Activated T-helper 1 cell treated with anti-CD3 and anti-CD28 coated beads, Interleukin-12 subunit alpha, Interleukin-12 subunit beta, Interleukin-2, Interleukin-4 antibody, amounts not matched to agents 30 ng/mL and 10 ng/mL and 1 ng/mL, durations not matched to agents 14 hours and 24 hours and 36 hours (primary cell): ENCODE measurements at regions not wholly inside any gene's neighbourhood (a gene's known extent, or its start where the extent isn't known, plus 50 kb on each side); places are given as distances from the start of the nearest gene placed in this dataset.
"Not testable (repeated sequence)": the region's sequence is repeated elsewhere in the genome, so short reads cannot be mapped to it uniquely, and the experiment has no call there.

ENCODE experiments used
- DNase-seq: peaks from one replicate; pipeline ENCODE4 v3.0.0; 2021; ENCODE audit warnings: low spot score
- H3K27ac Mint-ChIP-seq: one replicate; pipeline ENCODE4 v1.8.0; 2021; ENCODE audit warnings: mild to moderate bottlenecking, mixed read lengths
- H3K27me3 Mint-ChIP-seq: one replicate; pipeline ENCODE4 v1.8.0; 2022; ENCODE audit warnings: mild to moderate bottlenecking, moderate library complexity, mixed read lengths; ENCODE audit not compliant: insufficient read depth
- H3K36me3 Mint-ChIP-seq: one replicate; pipeline ENCODE4 v1.8.0; 2021; ENCODE audit warnings: low read depth, mixed read lengths
- H3K4me1 Mint-ChIP-seq: one replicate; pipeline ENCODE4 v1.8.0; 2021; ENCODE audit warnings: low read depth, mixed read lengths
- H3K4me3 Mint-ChIP-seq: one replicate; pipeline ENCODE4 v1.8.0; 2021; ENCODE audit warnings: mild to moderate bottlenecking, moderate library complexity, mixed read lengths
- H3K9me3 Mint-ChIP-seq: one replicate; pipeline ENCODE4 v1.8.0; 2021; ENCODE audit warnings: mixed read lengths
- intact Hi-C: fragments of 100-400 bp; cut with micrococcal nuclease; formaldehyde crosslinking; loops from one replicate; pipeline ENCODE4 v1.15.1; 2024

DNA sequence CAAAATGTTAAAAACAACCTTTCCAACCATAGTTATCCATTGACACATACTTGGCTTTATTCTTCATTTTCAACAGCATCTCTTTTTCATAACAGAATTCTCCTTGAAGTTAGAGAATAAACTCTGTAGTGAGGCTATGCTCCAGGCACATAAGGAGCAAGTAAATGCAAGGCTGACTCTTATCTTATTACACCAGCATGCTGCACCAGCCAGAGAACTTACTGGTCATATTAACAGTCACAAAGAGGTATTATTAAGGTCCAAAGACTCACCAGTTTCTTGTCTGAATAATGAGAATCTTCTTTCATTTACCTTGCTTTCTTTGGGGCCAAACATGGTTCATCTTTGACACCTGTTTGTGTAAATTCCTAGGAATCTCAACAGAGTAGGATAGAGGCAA is 71.3 kb upstream of the IVNS1ABP start:
- H3K27ac Mint-ChIP-seq = no peak overlapping the region
- H3K27me3 Mint-ChIP-seq = no peaks in the 10 kb centered on the region
- intact Hi-C loops = no loop called here

DNA sequence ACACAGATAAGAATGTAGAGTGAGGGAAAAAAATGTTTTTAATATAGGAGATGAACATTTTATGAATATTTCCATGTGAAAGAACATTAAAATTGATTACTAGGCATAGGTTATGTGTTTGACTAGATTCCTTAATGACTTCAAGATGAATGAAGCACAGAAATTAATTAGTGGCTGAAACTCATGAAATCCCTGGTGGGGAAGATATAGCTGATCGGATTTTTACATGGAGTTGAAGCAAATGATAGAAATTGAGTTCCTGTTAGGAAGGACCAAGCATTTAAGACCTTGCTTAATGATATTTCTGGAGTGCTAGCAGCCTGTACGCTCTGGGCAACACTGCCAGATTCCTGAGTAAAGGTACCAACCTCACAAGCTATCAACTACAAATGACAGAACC is 68.9 kb upstream of the IVNS1ABP start:
- Mint-ChIP-seq H3K27ac (no peak overlapping the region), H3K4me1 (peaks cover 11% of the 10 kb centered on the region), H3K9me3 (peaks cover 18% of the 10 kb centered on the region), H3K4me3 (no peak overlapping the region), H3K36me3 (peaks cover 14% of the 10 kb centered on the region), H3K27me3 (no peaks in the 10 kb centered on the region)
- DNase-seq = no peak
- intact Hi-C loops = no loop called here

More for the DNA sequence above, 71.3 kb upstream of the IVNS1ABP start:
- Mint-ChIP-seq H3K36me3 (peaks cover 8% of the 10 kb centered on the region), H3K4me3 (no peak overlapping the region), H3K4me1 (peaks cover 11% of the 10 kb centered on the region), H3K9me3 (peaks cover 4% of the 10 kb centered on the region)
- no peak for DNase-seq

DNA sequence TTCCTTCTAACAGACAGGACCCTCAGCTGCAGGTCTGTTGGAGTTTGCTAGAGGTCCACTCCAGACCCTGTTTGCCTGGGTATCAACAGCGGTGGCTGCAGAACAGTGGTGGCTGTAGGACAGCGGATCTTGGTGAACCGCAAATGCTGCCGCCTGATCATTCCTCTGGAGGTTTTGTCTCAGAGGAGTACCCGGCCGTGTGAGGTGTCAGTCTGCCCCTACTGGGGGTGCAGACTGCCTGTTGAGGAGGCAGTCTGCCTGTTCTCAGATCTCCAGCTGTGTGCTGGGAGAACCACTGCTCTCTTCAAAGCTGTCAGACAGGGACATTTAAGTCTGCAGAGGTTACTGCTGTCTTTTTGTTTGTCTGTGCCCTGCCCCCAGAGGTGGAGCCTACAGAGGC is 66.8 kb upstream of the IVNS1ABP start:
- H3K27me3 Mint-ChIP-seq, H3K4me1 Mint-ChIP-seq, H3K27ac Mint-ChIP-seq, intact Hi-C loops, DNase-seq, H3K4me3 Mint-ChIP-seq: not testable (repeated sequence)
- Mint-ChIP-seq H3K36me3 (peaks cover 14% of the 10 kb centered on the region), H3K9me3 (peaks cover 18% of the 10 kb centered on the region)

- peaks cover 10% of the 10 kb centered on the region for H3K36me3 Mint-ChIP-seq
- no peak overlapping the region for H3K27ac Mint-ChIP-seq
- H3K9me3 Mint-ChIP-seq = peaks cover 13% of the 10 kb centered on the region
- no peak for DNase-seq
- H3K27me3 Mint-ChIP-seq = no peaks in the 10 kb centered on the region
- intact Hi-C loops = loop anchor here (2.0 kb wide), 1 partner anchor 61 kb away; the partner anchor contains the start of gene IVNS1ABP
- H3K4me1 Mint-ChIP-seq = peaks cover 19% of the 10 kb centered on the region
- no peak overlapping the region for H3K4me3 Mint-ChIP-seq
Measured at GRCh38 chr1:185377831-185378230, 60.8 kb upstream of the IVNS1ABP start.

DNA sequence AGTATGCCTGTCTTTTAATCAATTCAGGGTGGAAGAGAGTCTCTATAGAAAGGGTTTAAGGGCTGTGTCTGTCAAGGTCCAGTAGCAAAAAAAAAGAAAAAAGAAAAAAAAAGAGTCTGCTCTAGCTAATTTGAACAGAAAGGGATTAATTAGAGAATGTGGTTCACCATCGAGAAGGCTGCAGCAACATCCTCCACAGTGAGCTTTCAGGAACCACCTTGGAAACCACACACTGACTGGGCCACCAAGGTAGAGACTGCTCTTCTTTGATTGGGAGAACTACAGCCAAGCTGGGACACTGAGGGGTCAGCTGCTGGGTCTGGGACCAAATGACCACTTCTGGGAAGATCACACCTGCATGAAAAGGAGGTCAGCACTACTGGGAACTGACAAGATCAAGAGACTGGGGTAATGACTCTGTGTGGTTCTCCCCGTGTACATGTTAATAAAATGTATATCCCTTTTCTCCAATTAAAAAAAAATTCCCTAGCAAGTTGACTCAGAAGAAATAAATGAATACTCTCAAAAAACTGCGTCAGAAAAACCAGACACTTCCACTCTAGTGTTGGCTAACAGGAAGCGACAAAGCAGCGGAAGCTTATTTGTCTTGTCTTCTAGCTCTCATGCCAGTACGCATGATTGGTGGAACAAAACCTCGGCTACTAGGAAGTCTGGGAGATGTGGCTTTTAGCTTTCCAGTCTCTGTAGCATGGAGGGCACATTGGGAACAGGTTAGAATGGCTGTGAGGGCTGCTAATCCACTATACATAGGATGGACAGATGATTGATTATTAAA is 60.0 kb upstream of the IVNS1ABP start:
- Mint-ChIP-seq H3K27ac (no peak overlapping the region), H3K27me3 (no peaks in the 10 kb centered on the region), H3K9me3 (peaks cover 16% of the 10 kb centered on the region), H3K36me3 (peaks cover 10% of the 10 kb centered on the region), H3K4me3 (no peak overlapping the region), H3K4me1 (peaks cover 27% of the 10 kb centered on the region)
- no peak for DNase-seq
- intact Hi-C loops = loop anchor here (2.0 kb wide), 1 partner anchor 60 kb away; the partner anchor contains the start of gene IVNS1ABP

DNA sequence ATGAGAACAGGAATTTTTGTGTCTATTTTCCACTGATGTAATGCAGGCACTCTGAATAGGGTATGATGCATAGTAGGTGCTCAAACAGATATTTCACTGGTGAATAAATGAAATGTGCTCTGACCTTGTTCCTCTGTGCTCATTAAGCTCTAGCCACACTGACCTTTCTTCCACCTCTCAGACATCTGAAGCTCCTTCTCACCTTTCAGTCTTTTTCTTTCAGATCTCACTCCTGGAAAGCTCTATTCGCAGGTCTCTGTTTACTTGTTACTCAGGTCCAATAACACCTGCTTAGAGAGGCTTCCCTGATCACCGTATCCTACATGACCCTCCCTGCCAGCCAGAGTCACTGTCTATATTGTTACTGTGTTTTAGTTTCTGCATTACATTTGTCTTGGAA is 59.2 kb upstream of the IVNS1ABP start:
- intact Hi-C loops = loop anchor here (2.0 kb wide), 1 partner anchor 59 kb away; the partner anchor contains the start of gene IVNS1ABP

DNA sequence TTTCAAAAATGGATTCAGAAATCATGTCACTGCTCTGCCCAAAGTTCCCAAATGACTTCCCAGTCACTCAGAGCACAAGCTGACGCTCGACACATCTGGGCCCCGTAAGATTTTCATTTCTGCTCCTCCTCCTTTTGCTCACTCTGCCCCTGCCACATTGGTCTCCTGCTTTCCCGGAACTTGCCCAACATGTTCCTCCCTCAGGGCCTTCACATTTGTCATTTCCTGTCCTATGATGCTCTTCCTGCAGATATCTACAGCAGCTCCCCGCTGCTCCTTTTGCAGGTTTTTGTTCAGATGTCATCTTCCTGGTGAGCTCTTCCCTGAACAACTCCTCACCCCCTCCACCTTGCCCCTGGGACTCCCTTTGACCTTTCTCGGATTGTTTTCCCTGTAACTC is 58.5 kb upstream of the IVNS1ABP start:
- H3K4me3 Mint-ChIP-seq = no peak overlapping the region
- no peak overlapping the region for H3K27ac Mint-ChIP-seq
- intact Hi-C loops = no loop called here
- H3K4me1 Mint-ChIP-seq = peaks cover 27% of the 10 kb centered on the region
- no peak for DNase-seq
- peaks cover 7% of the 10 kb centered on the region for H3K9me3 Mint-ChIP-seq
- H3K36me3 Mint-ChIP-seq = peaks cover 3% of the 10 kb centered on the region
- H3K27me3 Mint-ChIP-seq = no peaks in the 10 kb centered on the region

More for the DNA sequence above, 59.2 kb upstream of the IVNS1ABP start:
- peaks cover 3% of the 10 kb centered on the region for H3K36me3 Mint-ChIP-seq
- no peak overlapping the region for H3K4me3 Mint-ChIP-seq
- DNase-seq = no peak
- H3K27ac Mint-ChIP-seq = no peak overlapping the region
- H3K27me3 Mint-ChIP-seq = no peaks in the 10 kb centered on the region
- peaks cover 27% of the 10 kb centered on the region for H3K4me1 Mint-ChIP-seq
- peaks cover 9% of the 10 kb centered on the region for H3K9me3 Mint-ChIP-seq

GRCh38 chr1:185373813-185374529 is 56.9 kb upstream of the IVNS1ABP start:
- Mint-ChIP-seq H3K27ac (peak overlapping the region; percentile 71), H3K9me3 (peaks cover 7% of the 10 kb centered on the region), H3K4me3 (no peak overlapping the region), H3K4me1 (peaks cover 35% of the 10 kb centered on the region), H3K27me3 (no peaks in the 10 kb centered on the region), H3K36me3 (peaks cover 5% of the 10 kb centered on the region)
- no peak for DNase-seq
- intact Hi-C loops = no loop called here

DNA sequence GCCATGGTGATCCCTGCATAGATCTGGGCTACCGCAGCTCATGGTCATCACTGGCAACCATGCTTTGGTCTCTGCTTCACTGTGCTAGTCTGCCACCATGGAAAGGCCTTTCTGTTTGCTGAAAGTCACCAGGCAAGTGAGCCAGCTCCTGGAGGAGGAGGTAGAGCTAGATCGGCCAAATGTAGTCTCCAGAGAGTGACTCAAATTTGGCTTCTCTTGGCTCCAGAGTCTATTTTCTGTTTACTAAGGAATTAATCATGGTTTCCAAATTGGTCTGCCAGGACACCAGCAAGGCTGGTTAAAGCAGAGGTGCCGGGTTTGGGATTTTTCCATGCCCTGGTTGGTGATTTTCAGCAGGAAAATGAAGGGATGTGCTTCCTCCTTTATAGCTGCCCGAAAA is 52.7 kb upstream of the IVNS1ABP start:
- no peaks in the 10 kb centered on the region for H3K27me3 Mint-ChIP-seq
- H3K36me3 Mint-ChIP-seq = peaks cover 2% of the 10 kb centered on the region
- DNase-seq = no peak
- H3K27ac Mint-ChIP-seq = no peak overlapping the region
- H3K4me1 Mint-ChIP-seq = peaks cover 51% of the 10 kb centered on the region
- intact Hi-C loops = no loop called here
- no peak overlapping the region for H3K4me3 Mint-ChIP-seq
- H3K9me3 Mint-ChIP-seq = peaks cover 4% of the 10 kb centered on the region

DNA sequence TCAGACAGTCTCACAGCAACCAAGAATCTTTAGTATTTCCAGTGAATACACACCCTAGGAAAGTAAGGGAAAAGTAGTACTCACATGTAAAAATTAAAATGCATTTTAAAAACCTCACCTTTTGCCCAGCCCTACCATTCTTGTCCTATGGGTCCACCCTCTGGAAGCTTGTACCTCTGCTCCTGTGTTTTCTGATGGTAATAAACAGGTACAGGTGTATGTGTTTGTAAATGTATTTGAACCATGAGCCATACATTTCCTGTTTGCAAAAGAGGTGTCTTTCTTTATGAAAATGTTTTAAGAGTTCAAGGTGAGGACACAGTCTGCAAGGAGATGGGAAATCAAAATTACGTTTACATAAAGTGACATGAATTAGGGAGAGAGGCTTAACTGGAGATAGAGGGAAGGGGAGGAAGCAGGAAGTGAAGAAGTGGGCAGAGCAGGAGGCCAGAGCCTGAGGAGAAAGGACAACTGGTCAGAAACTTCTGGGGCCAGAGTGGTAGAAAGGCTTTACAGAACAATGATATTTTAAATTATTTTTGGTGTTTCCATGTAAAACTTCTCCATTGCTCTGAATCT is 52.0 kb upstream of the IVNS1ABP start:
- Mint-ChIP-seq H3K4me1 (peaks cover 44% of the 10 kb centered on the region), H3K27me3 (peaks cover 4% of the 10 kb centered on the region), H3K36me3 (peaks cover 2% of the 10 kb centered on the region), H3K27ac (no peak overlapping the region), H3K9me3 (peaks cover 6% of the 10 kb centered on the region), H3K4me3 (no peak overlapping the region)
- intact Hi-C loops = no loop called here
- no peak for DNase-seq

DNA sequence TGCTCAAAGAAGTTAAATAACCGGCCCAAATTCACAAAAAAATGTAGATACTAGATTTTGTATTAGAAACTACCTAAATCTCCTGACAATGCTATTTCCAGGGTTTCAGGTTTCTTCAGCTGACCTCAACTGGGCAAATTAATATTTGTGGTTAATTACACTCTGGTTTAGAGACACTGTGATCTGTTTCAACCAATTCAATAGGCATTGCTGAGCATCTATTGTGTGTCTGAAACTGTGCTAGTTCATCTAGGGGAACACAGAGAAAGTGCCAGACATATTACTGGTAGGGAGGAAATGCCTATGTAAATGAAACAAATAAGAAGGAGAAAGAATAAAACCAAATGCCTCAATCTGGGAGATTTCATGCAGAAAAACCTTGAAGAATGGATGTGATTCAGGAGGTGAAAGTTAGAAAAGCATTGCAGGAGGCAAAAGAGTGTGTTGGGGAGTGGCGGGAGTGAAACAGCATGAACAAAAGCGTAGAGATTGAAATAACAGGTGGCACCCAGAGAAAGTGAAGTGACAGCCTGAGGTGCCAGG is 51.3 kb upstream of the IVNS1ABP start:
- peaks cover 42% of the 10 kb centered on the region for H3K4me1 Mint-ChIP-seq
- peaks cover 6% of the 10 kb centered on the region for H3K36me3 Mint-ChIP-seq
- H3K27me3 Mint-ChIP-seq = peaks cover 4% of the 10 kb centered on the region
- DNase-seq = no peak
- intact Hi-C loops = no loop called here
- peak overlapping the region; percentile 43 for H3K4me3 Mint-ChIP-seq
- peaks cover 12% of the 10 kb centered on the region for H3K9me3 Mint-ChIP-seq
- no peak overlapping the region for H3K27ac Mint-ChIP-seq

GRCh38 chr1:185367218-185367617 is 50.2 kb upstream of the IVNS1ABP start:
- peaks cover 18% of the 10 kb centered on the region for H3K9me3 Mint-ChIP-seq
- H3K4me3 Mint-ChIP-seq = no peak overlapping the region
- H3K27ac Mint-ChIP-seq = no peak overlapping the region
- peaks cover 42% of the 10 kb centered on the region for H3K4me1 Mint-ChIP-seq
- H3K27me3 Mint-ChIP-seq = peaks cover 4% of the 10 kb centered on the region
- peaks cover 9% of the 10 kb centered on the region for H3K36me3 Mint-ChIP-seq
- no peak for DNase-seq
- intact Hi-C loops = no loop called here
